ENCODE measurements at regions not wholly inside any gene's neighbourhood (a gene's known extent, or its start where the extent isn't known, plus 50 kb on each side); places are given as distances from the start of the nearest gene placed in this dataset.
A peak's percentile ranks its signal among the peaks of the same experiment; 100 is the strongest.

- DNase-seq: no peak
Observed at GRCh38 chr15:38696790-38697495, 132.3 kb upstream of the RASGRP1 start.

GRCh38 chr15:38698254-38698653 lies 133.6 kb upstream of the RASGRP1 start:
- no peak for DNase-seq

DNA sequence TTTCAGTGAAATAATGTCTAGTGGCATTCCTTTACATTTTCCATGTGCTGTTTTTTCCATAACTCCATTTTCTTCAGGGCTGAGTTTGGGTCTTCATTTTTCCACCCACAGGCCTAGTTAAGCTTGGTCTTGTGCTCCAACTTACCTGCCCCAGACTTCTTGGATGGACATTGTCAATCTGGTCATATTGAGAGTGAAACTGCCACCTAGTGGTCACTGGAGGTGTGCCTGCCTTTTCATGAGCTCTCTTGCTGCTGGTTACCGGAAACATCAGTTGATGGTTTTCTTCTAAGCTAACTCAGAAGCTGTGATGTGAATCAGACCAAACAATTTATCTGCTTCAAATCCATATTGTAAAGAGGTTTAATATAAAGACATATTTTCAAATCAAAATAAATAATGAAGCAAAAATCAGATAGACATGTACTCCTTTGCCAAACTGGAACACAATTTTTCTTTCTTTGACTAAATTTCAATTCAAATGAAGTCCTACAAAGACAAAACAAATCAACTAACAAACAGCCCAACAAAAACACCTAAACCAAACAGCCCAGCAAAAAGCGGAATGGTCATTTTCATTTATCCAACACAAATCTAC lies 135.1 kb upstream of the RASGRP1 start:
- peak; percentile 62 for DNase-seq

DNA sequence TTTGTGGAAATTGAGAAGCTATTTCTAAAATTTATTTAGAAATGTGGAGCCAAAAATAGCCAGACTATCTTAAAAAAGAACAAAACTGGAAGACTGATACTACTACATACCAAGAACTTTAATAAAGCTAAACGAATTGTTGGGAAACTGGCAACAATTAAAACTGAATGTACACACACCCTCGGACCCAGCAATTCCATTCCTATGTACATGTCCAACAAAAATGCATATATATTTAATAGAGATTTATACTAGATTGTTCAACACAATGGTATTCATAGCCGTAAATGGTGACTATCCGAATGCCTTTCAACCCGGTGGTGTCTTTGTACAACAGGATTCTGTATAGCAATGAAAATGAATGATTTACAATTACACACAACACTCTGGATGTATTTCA lies 136.5 kb upstream of the RASGRP1 start:
- DNase-seq: peak; percentile 82

DNA sequence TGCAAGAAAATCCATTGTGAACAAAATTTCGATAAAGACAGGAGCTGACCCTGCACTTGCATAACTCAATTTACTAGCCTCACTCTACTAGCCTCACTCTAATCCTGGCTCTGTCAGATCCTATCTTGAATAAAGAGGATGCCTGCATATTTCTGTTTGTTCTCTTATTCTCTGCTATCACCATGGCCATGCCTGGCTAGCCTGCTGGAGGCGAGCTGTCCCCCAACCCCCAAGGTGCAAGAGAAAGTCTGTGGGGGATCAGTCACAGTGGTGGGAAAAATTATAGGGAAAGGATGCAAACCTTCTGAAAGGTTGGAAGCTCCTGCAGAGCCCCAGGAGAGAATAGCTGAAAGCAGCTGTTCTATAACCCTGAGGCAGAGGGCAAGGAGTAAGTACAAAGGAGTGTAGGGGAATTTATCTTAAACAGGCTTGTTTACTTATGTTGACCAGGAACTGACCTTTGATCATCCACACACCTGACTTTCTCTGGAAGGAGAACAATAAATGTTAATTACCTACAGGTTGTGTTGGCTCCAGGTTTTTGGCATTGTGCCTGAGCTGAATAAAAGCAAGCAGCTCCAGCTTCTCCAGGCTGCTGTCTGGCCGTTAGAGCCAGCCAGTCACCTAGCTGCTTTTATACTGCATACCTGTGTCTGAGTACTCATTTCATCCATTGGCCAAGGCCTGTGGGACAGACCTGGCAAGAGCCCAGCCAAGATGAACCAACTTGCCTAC lies 137.7 kb upstream of the RASGRP1 start:
- no peak for DNase-seq

DNA sequence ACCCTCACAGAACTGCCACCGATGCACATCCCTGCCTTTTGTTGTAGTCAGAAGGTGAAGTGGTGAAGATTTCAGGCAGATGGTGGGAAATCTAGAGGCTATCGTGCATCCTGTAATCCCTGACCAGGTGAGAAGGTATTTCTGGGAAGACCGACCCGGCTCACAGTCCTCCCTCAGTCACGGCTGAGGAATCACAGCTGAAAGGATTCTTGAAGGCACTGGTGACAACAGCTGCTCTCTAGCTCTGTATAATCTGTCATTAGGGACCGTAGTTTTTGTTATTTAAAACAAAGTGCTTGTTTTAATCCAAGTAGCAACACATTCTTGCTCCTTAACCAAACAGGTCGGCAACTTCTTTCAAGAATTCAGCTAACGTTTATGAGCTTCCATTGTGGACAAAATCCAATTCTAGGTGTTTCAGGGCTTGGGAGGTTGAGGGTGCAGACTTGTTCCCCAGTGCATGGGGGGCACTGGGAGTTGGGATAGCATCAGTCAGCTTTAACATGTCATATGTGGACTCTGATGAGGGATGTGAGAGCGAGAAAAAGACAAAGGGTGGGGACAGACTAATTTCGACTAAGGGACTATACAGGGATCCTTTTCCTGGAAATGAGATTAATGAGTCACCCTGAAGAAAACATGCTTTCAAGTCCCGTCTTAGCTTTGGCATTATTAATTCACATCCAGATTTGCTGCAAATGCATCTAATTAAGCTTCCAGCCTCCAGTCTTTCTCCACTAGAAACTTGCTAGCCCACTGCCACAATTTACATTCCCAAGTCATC lies 141.0 kb upstream of the RASGRP1 start:
- peak; percentile 39 for DNase-seq

DNA sequence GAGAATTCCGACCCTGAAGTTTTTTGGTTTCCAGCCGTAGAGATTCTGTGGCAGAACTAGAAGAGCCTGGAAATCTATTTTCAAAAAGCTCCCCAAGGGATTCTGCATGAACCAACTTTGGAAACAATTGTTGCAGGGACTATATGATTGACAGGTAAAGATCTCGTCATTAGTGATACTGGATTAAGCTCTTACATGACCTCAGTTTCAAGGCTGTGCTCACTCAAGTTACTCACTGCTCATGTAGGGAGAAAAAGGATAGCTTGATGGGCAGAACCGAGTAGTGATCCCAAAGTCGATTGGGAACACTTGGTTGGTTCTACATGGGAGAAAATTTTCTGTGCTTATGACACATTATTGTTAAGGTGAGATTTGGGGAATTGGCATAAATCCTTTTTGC lies 142.3 kb upstream of the RASGRP1 start:
- DNase-seq: no peak

DNA sequence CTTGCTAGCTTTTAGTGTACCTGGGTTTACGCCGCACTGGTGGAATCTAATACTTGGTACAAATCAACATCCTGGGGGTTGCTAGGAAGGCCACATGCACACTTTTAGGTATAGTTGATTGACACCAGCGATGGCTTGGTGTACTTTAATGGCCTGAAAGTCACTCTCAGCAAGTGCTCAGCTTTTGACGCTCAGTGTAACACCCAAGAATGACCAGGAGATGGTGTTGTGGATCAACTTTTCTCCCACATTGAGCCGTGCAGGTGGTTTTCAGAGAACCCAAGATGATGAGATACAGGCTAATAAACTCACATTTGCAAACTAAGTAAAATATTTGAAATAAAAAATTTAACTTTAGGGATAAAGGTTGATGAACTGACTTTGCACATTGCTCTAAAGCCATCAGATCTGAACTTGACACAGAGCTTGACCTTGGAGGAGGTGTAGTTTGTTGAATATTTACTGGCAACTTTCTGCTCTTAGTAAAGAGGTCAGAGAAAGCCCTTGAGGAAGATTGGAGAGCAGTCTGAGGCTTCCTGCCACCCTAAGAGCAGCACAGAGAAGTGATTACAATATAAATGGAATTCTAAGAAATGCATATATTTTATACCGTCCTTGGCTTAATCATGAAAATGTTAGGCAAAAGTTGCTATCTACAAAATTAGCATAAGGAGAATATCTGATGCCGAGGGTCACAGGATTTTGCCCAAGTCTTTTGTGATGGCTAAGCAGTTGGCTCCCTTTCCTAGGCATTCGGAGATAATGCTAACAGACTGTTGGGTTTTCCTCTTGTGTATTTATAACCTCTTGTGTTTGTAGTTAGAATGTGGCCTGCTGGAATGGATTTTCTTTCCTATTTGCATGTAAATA lies 143.4 kb upstream of the RASGRP1 start:
- DNase-seq: peak; percentile 72

DNA sequence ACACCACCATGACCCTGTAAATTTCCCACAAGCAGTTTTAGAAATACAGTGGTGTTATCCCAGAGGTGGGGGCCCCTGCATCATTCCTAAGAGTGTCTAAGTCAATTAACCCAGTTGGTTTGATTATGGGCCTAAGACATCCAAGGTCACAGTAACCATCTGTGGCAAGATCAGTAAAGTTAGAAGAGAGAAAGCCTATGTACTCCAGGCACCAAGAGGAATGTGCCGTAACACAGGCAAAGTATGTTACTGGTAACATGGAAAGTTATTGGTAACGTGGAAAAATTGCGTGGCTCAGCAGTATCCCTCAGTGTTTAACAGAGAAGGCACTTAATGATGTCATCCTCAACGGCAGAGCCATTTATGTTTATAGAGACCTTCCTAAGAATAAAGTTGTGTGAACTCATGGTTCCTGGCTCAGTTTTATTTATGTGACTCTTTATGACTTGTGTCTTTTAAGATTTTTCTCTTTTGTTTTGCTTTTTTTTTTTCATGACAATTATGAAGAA lies 144.1 kb upstream of the RASGRP1 start:
- DNase-seq: peak; percentile 54

DNA sequence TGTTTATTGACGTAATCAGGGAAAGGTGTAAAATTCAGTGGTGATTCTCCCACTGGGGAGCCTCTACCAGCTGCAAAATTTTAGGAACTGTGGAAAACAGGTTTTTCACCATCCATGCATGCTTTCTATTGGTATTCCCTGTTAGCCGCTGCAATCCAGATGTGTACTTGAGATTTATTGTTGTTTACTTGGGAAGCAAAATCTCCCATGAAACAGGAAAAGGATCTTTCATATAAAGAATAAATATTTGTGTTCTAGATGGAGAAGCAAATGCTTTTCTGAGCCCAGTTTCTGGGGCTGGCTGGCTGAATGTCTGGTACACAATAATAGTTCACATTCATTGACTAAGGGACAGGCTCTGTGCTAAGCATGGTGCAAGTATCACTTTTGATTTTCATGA lies 144.6 kb upstream of the RASGRP1 start:
- no peak for DNase-seq

GRCh38 chr15:38714309-38715072 lies 149.9 kb upstream of the RASGRP1 start:
- peak; percentile 99 for DNase-seq

DNA sequence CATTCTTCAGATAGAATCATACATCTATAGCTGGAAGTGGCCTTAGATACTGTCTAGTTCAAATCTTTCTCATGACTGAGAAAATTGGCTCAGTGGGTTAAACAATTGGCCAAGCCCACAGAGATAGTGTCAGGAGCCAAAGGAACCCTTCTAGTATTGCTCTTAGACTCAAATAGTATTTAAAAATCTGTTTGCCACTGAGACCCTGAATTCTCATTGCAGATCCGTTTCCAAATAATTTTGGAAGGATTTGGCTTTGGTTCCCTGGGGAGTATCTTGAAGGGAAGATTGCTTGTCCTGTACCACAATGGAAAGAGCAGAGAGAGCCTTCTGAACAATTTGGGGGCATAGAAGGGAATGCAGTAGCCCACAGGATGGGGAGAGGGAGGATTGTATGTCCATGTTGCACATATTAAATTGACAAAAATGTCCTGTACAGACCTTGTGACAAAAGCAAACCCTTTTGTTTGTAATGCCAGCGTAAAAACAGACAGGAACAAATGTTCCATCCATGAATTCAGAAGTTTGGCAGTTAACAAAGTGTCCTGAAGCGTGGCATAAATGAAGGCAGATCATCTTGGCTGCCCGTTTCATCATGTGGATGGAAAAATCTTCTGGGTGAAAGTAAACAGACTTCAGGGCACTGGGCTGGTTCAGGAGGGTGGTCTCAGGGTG lies 156.4 kb upstream of the RASGRP1 start:
- no peak for DNase-seq

DNA sequence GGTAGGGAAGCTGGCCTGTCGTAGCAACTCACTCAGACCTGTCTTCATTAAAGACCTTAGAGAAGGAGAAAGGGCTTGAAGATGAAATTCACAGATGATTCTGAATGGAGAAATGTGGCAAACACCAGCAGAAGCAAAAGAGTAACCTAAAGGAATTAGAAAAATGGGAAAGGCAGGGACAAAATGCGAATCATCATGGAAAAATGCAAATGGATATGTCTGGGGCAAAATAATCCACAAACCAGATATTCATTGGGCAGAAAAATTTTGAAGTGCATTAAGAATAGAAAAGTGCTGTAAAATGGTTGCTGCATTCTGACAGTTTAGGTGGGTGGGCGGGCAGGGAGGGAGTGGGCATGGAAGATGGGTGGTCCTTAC lies 156.9 kb upstream of the RASGRP1 start:
- DNase-seq: peak; percentile 82

DNA sequence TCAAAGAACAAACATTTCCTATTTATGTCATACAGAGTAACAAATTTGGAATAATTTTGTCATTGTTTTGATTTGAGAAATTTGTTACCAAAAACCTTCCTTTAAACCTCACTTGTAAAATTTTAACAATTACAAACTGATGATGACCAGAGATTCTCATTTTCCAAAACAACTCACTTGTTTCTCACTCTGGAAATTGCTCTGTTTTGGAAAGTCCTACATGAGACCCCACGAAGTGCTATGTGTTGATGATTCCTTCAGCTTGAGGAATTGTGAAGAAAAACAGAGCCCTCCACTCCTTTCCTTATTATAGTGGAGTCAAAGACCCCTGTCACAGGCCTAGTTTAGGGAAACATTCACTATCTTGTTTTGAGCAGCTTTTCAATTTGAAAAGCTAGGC lies 157.6 kb upstream of the RASGRP1 start:
- DNase-seq: no peak

GRCh38 chr15:38724827-38725226 lies 160.2 kb upstream of the RASGRP1 start:
- DNase-seq: no peak

DNA sequence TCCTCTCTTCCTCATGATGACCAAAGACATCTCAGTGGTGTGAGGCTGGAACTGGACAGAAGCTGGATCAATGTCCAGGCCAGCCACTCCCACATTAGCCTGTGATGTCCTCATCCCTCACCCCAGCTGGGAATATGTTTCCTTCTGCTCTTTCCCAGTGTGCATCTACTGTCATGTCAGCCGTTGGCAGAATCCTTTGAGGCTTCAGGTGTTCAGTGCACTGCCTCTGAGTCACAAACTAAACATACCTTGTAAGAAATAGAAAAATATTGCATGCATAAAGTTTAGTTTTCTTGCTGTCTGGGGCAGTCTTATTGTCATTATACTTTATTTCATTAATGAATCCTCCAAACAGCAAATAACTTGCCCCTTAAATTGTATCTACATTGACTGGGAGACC lies 161.6 kb upstream of the RASGRP1 start:
- no peak for DNase-seq

DNA sequence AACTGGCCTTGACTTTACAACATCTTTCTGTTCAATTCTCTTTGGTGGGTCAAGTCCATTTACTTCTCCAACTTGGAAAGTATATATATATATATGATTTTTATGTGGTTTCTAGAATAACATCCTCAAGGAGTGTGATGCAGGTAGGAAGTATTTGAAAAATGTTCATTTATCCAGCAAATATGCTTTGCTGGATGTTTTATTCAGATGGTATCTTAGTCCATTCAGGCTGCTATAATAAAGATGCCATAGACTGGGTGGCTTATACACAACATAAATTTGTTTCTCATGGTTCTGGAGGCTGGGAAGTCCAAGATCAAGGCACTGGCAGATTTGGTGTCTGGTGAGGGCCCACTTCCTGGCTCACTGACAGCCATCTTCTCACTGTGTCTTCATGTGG lies 168.7 kb upstream of the RASGRP1 start:
- peak; percentile 40 for DNase-seq

DNA sequence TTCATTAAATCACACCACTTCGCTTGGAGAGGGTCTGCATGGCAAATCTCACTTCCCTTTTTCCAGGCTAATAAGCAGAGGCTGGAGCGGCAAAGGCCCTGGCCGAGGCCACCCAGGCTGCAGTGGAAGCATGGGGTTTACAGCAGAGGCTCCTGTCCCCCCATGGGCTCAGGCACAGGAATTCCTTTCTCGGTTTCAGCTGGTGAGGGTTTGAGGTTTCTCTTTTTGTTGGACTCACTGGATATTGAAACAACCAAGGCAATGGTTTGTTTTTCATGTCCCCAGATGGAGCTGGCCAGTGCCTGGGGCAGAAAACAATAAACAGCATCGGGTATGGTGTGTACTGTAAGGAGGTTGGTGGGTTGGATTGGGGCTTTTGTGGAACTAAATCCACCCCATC lies 175.6 kb upstream of the RASGRP1 start:
- no peak for DNase-seq

- DNase-seq: no peak
Observed at GRCh38 chr15:38743147-38743546, 178.5 kb upstream of the RASGRP1 start.

GRCh38 chr15:38745126-38745525 lies 180.5 kb upstream of the RASGRP1 start:
- DNase-seq: peak; percentile 87

- no peak for DNase-seq
Observed at GRCh38 chr15:38745626-38746025, 181.0 kb upstream of the RASGRP1 start.

All from fibroblast of skin of abdomen (primary cell).